ENCODE measurements at regions not wholly inside any gene's neighbourhood (a gene's known extent, or its start where the extent isn't known, plus 50 kb on each side); places are given as distances from the start of the nearest gene placed in this dataset.
"Not testable (repeated sequence)": the region's sequence is repeated elsewhere in the genome, so short reads cannot be mapped to it uniquely, and the experiment has no call there.

- Histone ChIP-seq H3K27me3 (ENCODE audit: insufficient read depth, poor library complexity, severe bottlenecking) (no peaks in the 10 kb centered on the region), H3K36me3 (ENCODE audit: low read depth) (no peaks in the 10 kb centered on the region), H3K4me1 (ENCODE audit: insufficient read depth, poor library complexity, severe bottlenecking) (no peaks in the 10 kb centered on the region), H3K27ac (ENCODE audit: poor library complexity, severe bottlenecking) (no peak overlapping the region), H3K4me3 (ENCODE audit: severe bottlenecking) (no peak overlapping the region), H3K9me3 (ENCODE audit: severe bottlenecking) (no peaks in the 10 kb centered on the region)
- no peak for DNase-seq (ENCODE audit: low spot score)
- peak; percentile 63 for TF ChIP-seq CTCF (IDR thresholded peaks at IDR 0.05; ENCODE audit: poor library complexity, severe bottlenecking)
- ATAC-seq (ENCODE audit: low read depth): peak; percentile 49; the same call in 1 of the 3 replicates
Observed at GRCh38 chr17:16873174-16874035, 98.5 kb downstream of the TNFRSF13B start.

- TF ChIP-seq CTCF (IDR thresholded peaks at IDR 0.05; ENCODE audit: poor library complexity, severe bottlenecking): no peak
- no peak overlapping the region for H3K27ac ChIP-seq (ENCODE audit: poor library complexity, severe bottlenecking)
- H3K9me3 ChIP-seq (ENCODE audit: severe bottlenecking): no peaks in the 10 kb centered on the region
- no peaks in the 10 kb centered on the region for H3K27me3 ChIP-seq (ENCODE audit: insufficient read depth, poor library complexity, severe bottlenecking)
- DNase-seq (ENCODE audit: low spot score) (no peak), ATAC-seq (ENCODE audit: low read depth) (no peak)
- H3K4me1 ChIP-seq (ENCODE audit: insufficient read depth, poor library complexity, severe bottlenecking): no peaks in the 10 kb centered on the region
- H3K36me3 ChIP-seq (ENCODE audit: low read depth): no peaks in the 10 kb centered on the region
- no peak overlapping the region for H3K4me3 ChIP-seq (ENCODE audit: severe bottlenecking)
Observed at GRCh38 chr17:16872351-16873173, 99.4 kb downstream of the TNFRSF13B start.

GRCh38 chr17:16871446-16872190 lies 100.3 kb downstream of the TNFRSF13B start:
- H3K4me3 ChIP-seq (ENCODE audit: severe bottlenecking); H3K27me3 ChIP-seq (ENCODE audit: insufficient read depth, poor library complexity, severe bottlenecking); H3K27ac ChIP-seq (ENCODE audit: poor library complexity, severe bottlenecking); DNase-seq (ENCODE audit: low spot score); H3K9me3 ChIP-seq (ENCODE audit: severe bottlenecking); ATAC-seq (ENCODE audit: low read depth); H3K4me1 ChIP-seq (ENCODE audit: insufficient read depth, poor library complexity, severe bottlenecking); H3K36me3 ChIP-seq (ENCODE audit: low read depth): not testable (repeated sequence)

GRCh38 chr17:16870253-16871245 lies 101.4 kb downstream of the TNFRSF13B start:
- H3K4me3 ChIP-seq (ENCODE audit: severe bottlenecking): no peak overlapping the region
- no peak for DNase-seq (ENCODE audit: low spot score)
- no peak for ATAC-seq (ENCODE audit: low read depth)
- no peak for TF ChIP-seq CTCF (IDR thresholded peaks at IDR 0.05; ENCODE audit: poor library complexity, severe bottlenecking)
- no peak overlapping the region for H3K27ac ChIP-seq (ENCODE audit: poor library complexity, severe bottlenecking)
- no peaks in the 10 kb centered on the region for H3K27me3 ChIP-seq (ENCODE audit: insufficient read depth, poor library complexity, severe bottlenecking)
- H3K36me3 ChIP-seq (ENCODE audit: low read depth): no peaks in the 10 kb centered on the region
- no peaks in the 10 kb centered on the region for H3K9me3 ChIP-seq (ENCODE audit: severe bottlenecking)
- no peaks in the 10 kb centered on the region for H3K4me1 ChIP-seq (ENCODE audit: insufficient read depth, poor library complexity, severe bottlenecking)

GRCh38 chr17:16869531-16870252 lies 102.2 kb downstream of the TNFRSF13B start:
- not testable (repeated sequence) for ATAC-seq (ENCODE audit: low read depth); H3K4me3 ChIP-seq (ENCODE audit: severe bottlenecking); DNase-seq (ENCODE audit: low spot score); H3K27me3 ChIP-seq (ENCODE audit: insufficient read depth, poor library complexity, severe bottlenecking); H3K4me1 ChIP-seq (ENCODE audit: insufficient read depth, poor library complexity, severe bottlenecking); H3K9me3 ChIP-seq (ENCODE audit: severe bottlenecking); H3K27ac ChIP-seq (ENCODE audit: poor library complexity, severe bottlenecking); H3K36me3 ChIP-seq (ENCODE audit: low read depth)

- H3K4me1 ChIP-seq (ENCODE audit: insufficient read depth, poor library complexity, severe bottlenecking); DNase-seq (ENCODE audit: low spot score); H3K4me3 ChIP-seq (ENCODE audit: severe bottlenecking); H3K36me3 ChIP-seq (ENCODE audit: low read depth); H3K27ac ChIP-seq (ENCODE audit: poor library complexity, severe bottlenecking); ATAC-seq (ENCODE audit: low read depth); H3K27me3 ChIP-seq (ENCODE audit: insufficient read depth, poor library complexity, severe bottlenecking); H3K9me3 ChIP-seq (ENCODE audit: severe bottlenecking): not testable (repeated sequence)
Observed at GRCh38 chr17:16868616-16869015, 103.3 kb downstream of the TNFRSF13B start.

GRCh38 chr17:16867545-16867944 lies 104.4 kb downstream of the TNFRSF13B start:
- not testable (repeated sequence) for H3K27me3 ChIP-seq (ENCODE audit: insufficient read depth, poor library complexity, severe bottlenecking); DNase-seq (ENCODE audit: low spot score); H3K9me3 ChIP-seq (ENCODE audit: severe bottlenecking); H3K4me3 ChIP-seq (ENCODE audit: severe bottlenecking); H3K27ac ChIP-seq (ENCODE audit: poor library complexity, severe bottlenecking); H3K4me1 ChIP-seq (ENCODE audit: insufficient read depth, poor library complexity, severe bottlenecking); H3K36me3 ChIP-seq (ENCODE audit: low read depth); ATAC-seq (ENCODE audit: low read depth)
